Omental fat pad (tissue), 3 donors: ENCODE measurements at regions not wholly inside any gene's neighbourhood (a gene's known extent, or its start where the extent isn't known, plus 50 kb on each side); places are given as distances from the start of the nearest gene placed in this dataset.
"Not testable (repeated sequence)": the region's sequence is repeated elsewhere in the genome, so short reads cannot be mapped to it uniquely, and the experiment has no call there.

ENCODE experiments used
- ATAC-seq: fragments of 150-250 bp; one replicate; pipeline ENCODE4 v1.9.1; 2016; ENCODE audit warnings: mild to moderate bottlenecking, moderate library complexity; ENCODE audit not compliant: low FRiP score
- DNase-seq: peaks from one replicate; pipeline ENCODE4 v3.0.0-alpha.2; 2019; ENCODE audit warnings: low spot score
- CTCF ChIP-seq, 3 donors: fragments of 450-650 bp; IDR thresholded peaks; one replicate each; pipeline ENCODE4 v1.5.1; 2016 to 2017; ENCODE audit warnings: antibody characterized with exemption in 3 of 3, mild to moderate bottlenecking in 3 of 3, moderate library complexity in 2 of 3

GRCh38 chr3:29169451-29169850, 111.4 kb upstream of the RBMS3 start:
- no peak for TF ChIP-seq CTCF (IDR thresholded peaks at IDR 0.05)
- DNase-seq, result no peak
- no peak for ATAC-seq

- ATAC-seq (peak; percentile 81), DNase-seq (no peak)
- TF ChIP-seq CTCF (IDR thresholded peaks at IDR 0.05), result no peak
Measured at GRCh38 chr3:29171043-29171990, 109.6 kb upstream of the RBMS3 start.

- DNase-seq (no peak), ATAC-seq (peak; percentile 78)
- TF ChIP-seq CTCF (IDR thresholded peaks at IDR 0.05), result no peak
Measured at GRCh38 chr3:29176501-29176900, 104.4 kb upstream of the RBMS3 start.

GRCh38 chr3:29178809-29179793, 101.8 kb upstream of the RBMS3 start:
- ATAC-seq (no peak), DNase-seq (no peak)
- no peak for TF ChIP-seq CTCF (IDR thresholded peaks at IDR 0.05)

- TF ChIP-seq CTCF (IDR thresholded peaks at IDR 0.05), result no peak
- DNase-seq (no peak), ATAC-seq (no peak)
Measured at GRCh38 chr3:29181149-29181780, 99.6 kb upstream of the RBMS3 start.

- DNase-seq, result no peak
- TF ChIP-seq CTCF (IDR thresholded peaks at IDR 0.05), result no peak
- ATAC-seq, result no peak
Measured at GRCh38 chr3:29181872-29182271, 99.0 kb upstream of the RBMS3 start.

- DNase-seq, ATAC-seq: not testable (repeated sequence)
Measured at GRCh38 chr3:29182828-29183227, 98.0 kb upstream of the RBMS3 start.
